ENCODE measurements at regions not wholly inside any gene's neighbourhood (a gene's known extent, or its start where the extent isn't known, plus 50 kb on each side); places are given as distances from the start of the nearest gene placed in this dataset.

- H3K27ac ChIP-seq (ENCODE audit: low read length), result no peak overlapping the region
- H3K36me3 ChIP-seq (ENCODE audit: control insufficient read depth, insufficient read depth, low read length), result no peaks in the 10 kb centered on the region
- H3K27me3 ChIP-seq (ENCODE audit: control insufficient read depth, insufficient read depth, low read length), result no peaks in the 10 kb centered on the region
- WGBS (ENCODE audit: insufficient coverage, low lambda C conversion rate), result no CpG with 5 or more reads among the region's 5 CpGs
- H3K4me3 ChIP-seq (ENCODE audit: low read length), result no peak overlapping the region
- no peaks in the 10 kb centered on the region for H3K9me3 ChIP-seq (ENCODE audit: control insufficient read depth, low read depth, low read length)
- DNase-seq, result no peak
- H3K4me1 ChIP-seq (ENCODE audit: control insufficient read depth, insufficient read depth, low read length), result no peaks in the 10 kb centered on the region
Observed at GRCh38 chr5:4313138-4313537, 717.5 kb downstream of the IRX1 start.

GRCh38 chr5:4319478-4320128 is 724.0 kb downstream of the IRX1 start:
- H3K4me3 ChIP-seq (ENCODE audit: low read length), result no peak overlapping the region
- H3K36me3 ChIP-seq (ENCODE audit: control insufficient read depth, insufficient read depth, low read length), result no peaks in the 10 kb centered on the region
- no peaks in the 10 kb centered on the region for H3K27me3 ChIP-seq (ENCODE audit: control insufficient read depth, insufficient read depth, low read length)
- whole genome bisulfite sequencing (ENCODE audit: insufficient coverage, low lambda C conversion rate), result no CpG with 5 or more reads among the region's 16 CpGs
- no peak overlapping the region for H3K27ac ChIP-seq (ENCODE audit: low read length)
- H3K4me1 ChIP-seq (ENCODE audit: control insufficient read depth, insufficient read depth, low read length), result no peaks in the 10 kb centered on the region
- DNase-seq, result no peak
- peaks cover 2% of the 10 kb centered on the region for H3K9me3 ChIP-seq (ENCODE audit: control insufficient read depth, low read depth, low read length)

GRCh38 chr5:4330327-4330726 is 734.7 kb downstream of the IRX1 start:
- H3K9me3 ChIP-seq (ENCODE audit: control insufficient read depth, low read depth, low read length), result no peaks in the 10 kb centered on the region
- no peak overlapping the region for H3K4me3 ChIP-seq (ENCODE audit: low read length)
- no peak for DNase-seq
- 50% methylated on average over 1 of the region's 2 CpGs for WGBS (ENCODE audit: insufficient coverage, low lambda C conversion rate)
- no peak overlapping the region for H3K27ac ChIP-seq (ENCODE audit: low read length)
- no peaks in the 10 kb centered on the region for H3K36me3 ChIP-seq (ENCODE audit: control insufficient read depth, insufficient read depth, low read length)
- H3K27me3 ChIP-seq (ENCODE audit: control insufficient read depth, insufficient read depth, low read length), result no peaks in the 10 kb centered on the region
- no peaks in the 10 kb centered on the region for H3K4me1 ChIP-seq (ENCODE audit: control insufficient read depth, insufficient read depth, low read length)

- H3K9me3 ChIP-seq (ENCODE audit: control insufficient read depth, low read depth, low read length), result peaks cover 3% of the 10 kb centered on the region
- H3K4me1 ChIP-seq (ENCODE audit: control insufficient read depth, insufficient read depth, low read length), result no peaks in the 10 kb centered on the region
- H3K27ac ChIP-seq (ENCODE audit: low read length), result no peak overlapping the region
Observed at GRCh38 chr5:4335078-4335477, 739.4 kb downstream of the IRX1 start.

GRCh38 chr5:4337519-4337918 is 741.9 kb downstream of the IRX1 start:
- H3K27me3 ChIP-seq (ENCODE audit: control insufficient read depth, insufficient read depth, low read length), result no peaks in the 10 kb centered on the region
- no peak overlapping the region for H3K4me3 ChIP-seq (ENCODE audit: low read length)
- DNase-seq, result no peak
- no CpG with 5 or more reads among the region's 3 CpGs for WGBS (ENCODE audit: insufficient coverage, low lambda C conversion rate)
- H3K4me1 ChIP-seq (ENCODE audit: control insufficient read depth, insufficient read depth, low read length), result no peaks in the 10 kb centered on the region
- H3K9me3 ChIP-seq (ENCODE audit: control insufficient read depth, low read depth, low read length), result peaks cover 6% of the 10 kb centered on the region
- no peak overlapping the region for H3K27ac ChIP-seq (ENCODE audit: low read length)
- H3K36me3 ChIP-seq (ENCODE audit: control insufficient read depth, insufficient read depth, low read length), result no peaks in the 10 kb centered on the region

More at GRCh38 chr5:4335078-4335477, 739.4 kb downstream of the IRX1 start:
- Histone ChIP-seq H3K4me3 (ENCODE audit: low read length) (no peak overlapping the region), H3K36me3 (ENCODE audit: control insufficient read depth, insufficient read depth, low read length) (no peaks in the 10 kb centered on the region), H3K27me3 (ENCODE audit: control insufficient read depth, insufficient read depth, low read length) (no peaks in the 10 kb centered on the region)
- no peak for DNase-seq
- WGBS (ENCODE audit: insufficient coverage, low lambda C conversion rate), result no CpG with 5 or more reads among the region's 2 CpGs

- peaks cover 6% of the 10 kb centered on the region for H3K9me3 ChIP-seq (ENCODE audit: control insufficient read depth, low read depth, low read length)
- H3K27me3 ChIP-seq (ENCODE audit: control insufficient read depth, insufficient read depth, low read length), result no peaks in the 10 kb centered on the region
- WGBS (ENCODE audit: insufficient coverage, low lambda C conversion rate), result no CpG with 5 or more reads among the region's 9 CpGs
- H3K4me3 ChIP-seq (ENCODE audit: low read length), result no peak overlapping the region
- H3K4me1 ChIP-seq (ENCODE audit: control insufficient read depth, insufficient read depth, low read length), result no peaks in the 10 kb centered on the region
- no peaks in the 10 kb centered on the region for H3K36me3 ChIP-seq (ENCODE audit: control insufficient read depth, insufficient read depth, low read length)
- no peak overlapping the region for H3K27ac ChIP-seq (ENCODE audit: low read length)
- no peak for DNase-seq
Observed at GRCh38 chr5:4339949-4340348, 744.3 kb downstream of the IRX1 start.

GRCh38 chr5:4345850-4346249 is 750.2 kb downstream of the IRX1 start:
- Histone ChIP-seq H3K9me3 (ENCODE audit: control insufficient read depth, low read depth, low read length) (no peaks in the 10 kb centered on the region), H3K36me3 (ENCODE audit: control insufficient read depth, insufficient read depth, low read length) (no peaks in the 10 kb centered on the region), H3K27ac (ENCODE audit: low read length) (no peak overlapping the region), H3K4me3 (ENCODE audit: low read length) (no peak overlapping the region), H3K27me3 (ENCODE audit: control insufficient read depth, insufficient read depth, low read length) (no peaks in the 10 kb centered on the region), H3K4me1 (ENCODE audit: control insufficient read depth, insufficient read depth, low read length) (no peaks in the 10 kb centered on the region)
- DNase-seq, result no peak
- 60% methylated on average over 1 of the region's 1 CpG for WGBS (ENCODE audit: insufficient coverage, low lambda C conversion rate)

- Histone ChIP-seq H3K36me3 (ENCODE audit: control insufficient read depth, insufficient read depth, low read length) (no peaks in the 10 kb centered on the region), H3K27ac (ENCODE audit: low read length) (no peak overlapping the region), H3K27me3 (ENCODE audit: control insufficient read depth, insufficient read depth, low read length) (no peaks in the 10 kb centered on the region), H3K4me3 (ENCODE audit: low read length) (no peak overlapping the region), H3K4me1 (ENCODE audit: control insufficient read depth, insufficient read depth, low read length) (no peaks in the 10 kb centered on the region), H3K9me3 (ENCODE audit: control insufficient read depth, low read depth, low read length) (no peaks in the 10 kb centered on the region)
- WGBS (ENCODE audit: insufficient coverage, low lambda C conversion rate), result 100% methylated on average over 1 of the region's 3 CpGs
- no peak for DNase-seq
Observed at GRCh38 chr5:4348423-4348822, 752.8 kb downstream of the IRX1 start.

- Histone ChIP-seq H3K4me1 (ENCODE audit: control insufficient read depth, insufficient read depth, low read length) (no peaks in the 10 kb centered on the region), H3K4me3 (ENCODE audit: low read length) (no peak overlapping the region), H3K36me3 (ENCODE audit: control insufficient read depth, insufficient read depth, low read length) (no peaks in the 10 kb centered on the region), H3K27me3 (ENCODE audit: control insufficient read depth, insufficient read depth, low read length) (no peaks in the 10 kb centered on the region), H3K9me3 (ENCODE audit: control insufficient read depth, low read depth, low read length) (no peaks in the 10 kb centered on the region), H3K27ac (ENCODE audit: low read length) (no peak overlapping the region)
- no peak for DNase-seq
- WGBS (ENCODE audit: insufficient coverage, low lambda C conversion rate), result 68% methylated on average over 3 of the region's 3 CpGs
Observed at GRCh38 chr5:4348919-4349318, 753.3 kb downstream of the IRX1 start.

- H3K27ac ChIP-seq (ENCODE audit: low read length), result no peak overlapping the region
- no peaks in the 10 kb centered on the region for H3K4me1 ChIP-seq (ENCODE audit: control insufficient read depth, insufficient read depth, low read length)
- H3K9me3 ChIP-seq (ENCODE audit: control insufficient read depth, low read depth, low read length), result peaks cover 2% of the 10 kb centered on the region
- no peaks in the 10 kb centered on the region for H3K36me3 ChIP-seq (ENCODE audit: control insufficient read depth, insufficient read depth, low read length)
- WGBS (ENCODE audit: insufficient coverage, low lambda C conversion rate), result 40% methylated on average over 1 of the region's 6 CpGs
- H3K4me3 ChIP-seq (ENCODE audit: low read length), result no peak overlapping the region
- H3K27me3 ChIP-seq (ENCODE audit: control insufficient read depth, insufficient read depth, low read length), result no peaks in the 10 kb centered on the region
- no peak for DNase-seq
Observed at GRCh38 chr5:4356201-4356600, 760.6 kb downstream of the IRX1 start.

GRCh38 chr5:4359847-4360246 is 764.2 kb downstream of the IRX1 start:
- peaks cover 2% of the 10 kb centered on the region for H3K9me3 ChIP-seq (ENCODE audit: control insufficient read depth, low read depth, low read length)
- H3K4me1 ChIP-seq (ENCODE audit: control insufficient read depth, insufficient read depth, low read length), result no peaks in the 10 kb centered on the region
- no peak overlapping the region for H3K4me3 ChIP-seq (ENCODE audit: low read length)
- WGBS (ENCODE audit: insufficient coverage, low lambda C conversion rate), result no CpG with 5 or more reads among the region's 2 CpGs
- no peak overlapping the region for H3K27ac ChIP-seq (ENCODE audit: low read length)
- no peaks in the 10 kb centered on the region for H3K27me3 ChIP-seq (ENCODE audit: control insufficient read depth, insufficient read depth, low read length)
- no peaks in the 10 kb centered on the region for H3K36me3 ChIP-seq (ENCODE audit: control insufficient read depth, insufficient read depth, low read length)
- no peak for DNase-seq
